H9 (cell line): ENCODE measurements at regions not wholly inside any gene's neighbourhood (a gene's known extent, or its start where the extent isn't known, plus 50 kb on each side); places are given as distances from the start of the nearest gene placed in this dataset.

Source experiments
- DNase-seq: peaks from one replicate; pipeline ENCODE4 v3.0.0-alpha.2; 2017
- H2AFZ ChIP-seq: one replicate; pipeline ENCODE4 v1.6.1; 2013; ENCODE audit warnings: mild to moderate bottlenecking, low read length, control low read depth, moderate library complexity
- H2AK5ac ChIP-seq: 2 replicates; pipeline ENCODE4 v1.6.1; 2013; ENCODE audit warnings: low read length, control low read depth, mixed read lengths; ENCODE audit not compliant: insufficient read length
- H2BK120ac ChIP-seq: one replicate; pipeline ENCODE4 v1.6.1; 2013; ENCODE audit warnings: low read depth, mild to moderate bottlenecking, low read length, control low read depth, inconsistent platforms; ENCODE audit not compliant: poor library complexity, severe bottlenecking
- H2BK12ac ChIP-seq: 2 replicates; pipeline ENCODE4 v1.6.1; 2013; ENCODE audit warnings: low read length, control low read depth, mixed read lengths, low read depth; ENCODE audit not compliant: insufficient read length
- H2BK15ac ChIP-seq: 2 replicates; pipeline ENCODE4 v1.6.1; 2013; ENCODE audit warnings: low read depth, low read length, control low read depth
- H2BK20ac ChIP-seq: one replicate; pipeline ENCODE4 v1.6.1; 2013; ENCODE audit warnings: low read depth, mild to moderate bottlenecking, low read length, control low read depth, inconsistent platforms; ENCODE audit not compliant: poor library complexity, severe bottlenecking
- H2BK5ac ChIP-seq: 2 replicates; pipeline ENCODE4 v1.6.1; 2013; ENCODE audit warnings: low read length, control low read depth, mixed read lengths; ENCODE audit not compliant: insufficient read length
- H3K14ac ChIP-seq: 2 replicates; pipeline ENCODE4 v1.6.1; 2013; ENCODE audit warnings: low read length, control low read depth; ENCODE audit not compliant: insufficient read depth
- H3K18ac ChIP-seq: 2 replicates; pipeline ENCODE4 v1.6.1; 2013; ENCODE audit warnings: low read depth, mild to moderate bottlenecking, mixed read lengths, low read length, control low read depth; ENCODE audit not compliant: insufficient read length
- H3K23ac ChIP-seq: 2 replicates; pipeline ENCODE4 v1.6.1; 2013; ENCODE audit warnings: low read length, control low read depth, mixed read lengths, low read depth; ENCODE audit not compliant: insufficient read length
- H3K23me2 ChIP-seq: 2 replicates; pipeline ENCODE4 v1.6.1; 2013; ENCODE audit warnings: low read depth, mild to moderate bottlenecking, mixed read lengths, low read length, control low read depth; ENCODE audit not compliant: insufficient read length, poor library complexity, severe bottlenecking
- H3K27ac ChIP-seq: 2 replicates; pipeline ENCODE4 v1.5.1; 2013; ENCODE audit warnings: low read length, control low read depth, mixed read lengths, low read depth; ENCODE audit not compliant: insufficient read length
- H3K27me3 ChIP-seq: 2 replicates; pipeline ENCODE4 v1.6.1; 2013; ENCODE audit warnings: low read length, control low read depth, inconsistent platforms; ENCODE audit not compliant: insufficient read depth
- H3K4ac ChIP-seq: 2 replicates; pipeline ENCODE4 v1.6.1; 2013; ENCODE audit warnings: low read depth, mild to moderate bottlenecking, control low read depth, inconsistent platforms, low read length, moderate library complexity
- H3K4me1 ChIP-seq: 2 replicates; pipeline ENCODE4 v1.6.1; 2013; ENCODE audit warnings: low read length, control low read depth, inconsistent platforms; ENCODE audit not compliant: insufficient read depth
- H3K4me2 ChIP-seq: 2 replicates; pipeline ENCODE4 v1.6.1; 2013; ENCODE audit warnings: low read length, control low read depth, mixed read lengths; ENCODE audit not compliant: insufficient read length, insufficient read depth
- H3K56ac ChIP-seq: 2 replicates; pipeline ENCODE4 v1.6.1; 2013; ENCODE audit warnings: low read depth, mild to moderate bottlenecking, mixed read lengths, low read length, control low read depth; ENCODE audit not compliant: insufficient read length
- H3K79me1 ChIP-seq: 2 replicates; pipeline ENCODE4 v1.6.1; 2013; ENCODE audit warnings: low read depth, mild to moderate bottlenecking, moderate library complexity, low read length, control low read depth, inconsistent platforms; ENCODE audit not compliant: insufficient read depth, poor library complexity, severe bottlenecking
- H3K79me2 ChIP-seq: 2 replicates; pipeline ENCODE4 v1.6.1; 2013; ENCODE audit warnings: low read length, control low read depth, inconsistent platforms; ENCODE audit not compliant: insufficient read depth
- H3K9ac ChIP-seq: 2 replicates; pipeline ENCODE4 v1.6.1; 2013; ENCODE audit warnings: low read length, control low read depth, mixed read lengths; ENCODE audit not compliant: insufficient read length; ENCODE audit errors: extremely low read depth
- H3K9me3 ChIP-seq: one replicate; pipeline ENCODE4 v1.6.1; 2013; ENCODE audit warnings: low read depth, low read length, inconsistent platforms; ENCODE audit not compliant: control insufficient read depth
- H3T11ph ChIP-seq: one replicate; pipeline ENCODE4 v1.6.1; 2013; ENCODE audit warnings: mild to moderate bottlenecking, low read length, control low read depth, inconsistent platforms
- H4K20me1 ChIP-seq: one replicate; pipeline ENCODE4 v1.6.1; 2013; ENCODE audit not compliant: control insufficient read depth, insufficient read length, insufficient read depth
- H4K5ac ChIP-seq: 2 replicates; pipeline ENCODE4 v1.6.1; 2013; ENCODE audit warnings: low read depth, mild to moderate bottlenecking, mixed read lengths, low read length, control low read depth; ENCODE audit not compliant: insufficient read length
- H4K8ac ChIP-seq: replicated peaks from 2 replicates; pipeline ENCODE4 v1.6.1; 2013; ENCODE audit warnings: low read length, control low read depth, mixed read lengths, low read depth; ENCODE audit not compliant: insufficient read length
- H4K91ac ChIP-seq: 2 replicates; pipeline ENCODE4 v1.6.1; 2013; ENCODE audit warnings: low read depth, mild to moderate bottlenecking, moderate library complexity, mixed read lengths, low read length, control low read depth; ENCODE audit not compliant: insufficient read length
- H3K27ac Mint-ChIP-seq, 3 experiments: 2 replicates in 2 of 3; 3 replicates in 1 of 3; pipeline ENCODE4 v1.8.0; 2020 to 2021; ENCODE audit warnings: mixed read lengths in 3 of 3, mild to moderate bottlenecking in 1 of 3, moderate library complexity in 1 of 3
- H3K27me3 Mint-ChIP-seq: 2 replicates; pipeline ENCODE4 v1.8.0; 2021; ENCODE audit warnings: low read depth, mild to moderate bottlenecking, moderate library complexity, mixed read lengths
- H3K36me3 Mint-ChIP-seq, 3 experiments: 2 replicates in 2 of 3; 3 replicates in 1 of 3; pipeline ENCODE4 v1.8.0; 2020 to 2021; ENCODE audit warnings: low read depth in 3 of 3, mixed read lengths in 3 of 3; ENCODE audit not compliant: insufficient read depth in 1 of 3
- H3K4me1 Mint-ChIP-seq, 2 experiments: 2 replicates each; pipeline ENCODE4 v1.8.0; 2020; ENCODE audit warnings: mixed read lengths in 2 of 2
- H3K4me3 Mint-ChIP-seq, 2 experiments: 2 replicates in 1 of 2; 3 replicates in 1 of 2; pipeline ENCODE4 v1.8.0; 2020 to 2021; ENCODE audit warnings: mild to moderate bottlenecking in 2 of 2, mixed read lengths in 2 of 2, moderate library complexity in 1 of 2
- H3K9me3 Mint-ChIP-seq, 2 experiments: 2 replicates in 1 of 2; 3 replicates in 1 of 2; pipeline ENCODE4 v1.8.0; 2020; ENCODE audit warnings: mild to moderate bottlenecking in 2 of 2, mixed read lengths in 2 of 2, moderate library complexity in 1 of 2
- CTCF ChIP-seq: fragments of 200-600 bp; sonication (generic); conservative IDR thresholded peaks from 3 replicates; pipeline ENCODE4 v1.8.0; 2021; ENCODE audit warnings: antibody characterized with exemption, mild to moderate bottlenecking
- WGBS: extraction: QIAGEN DNeasy Blood & Tissue Kit; methylation state at CpG from one replicate; pipeline ENCODE4 v1.1.7; 2013; ENCODE audit warnings: missing lambda C conversion rate, low lambda C conversion rate, mixed read lengths; ENCODE audit not compliant: insufficient read length; ENCODE audit errors: extremely low coverage; 5-methylcytosine and 5-hydroxymethylcytosine counted together

DNA sequence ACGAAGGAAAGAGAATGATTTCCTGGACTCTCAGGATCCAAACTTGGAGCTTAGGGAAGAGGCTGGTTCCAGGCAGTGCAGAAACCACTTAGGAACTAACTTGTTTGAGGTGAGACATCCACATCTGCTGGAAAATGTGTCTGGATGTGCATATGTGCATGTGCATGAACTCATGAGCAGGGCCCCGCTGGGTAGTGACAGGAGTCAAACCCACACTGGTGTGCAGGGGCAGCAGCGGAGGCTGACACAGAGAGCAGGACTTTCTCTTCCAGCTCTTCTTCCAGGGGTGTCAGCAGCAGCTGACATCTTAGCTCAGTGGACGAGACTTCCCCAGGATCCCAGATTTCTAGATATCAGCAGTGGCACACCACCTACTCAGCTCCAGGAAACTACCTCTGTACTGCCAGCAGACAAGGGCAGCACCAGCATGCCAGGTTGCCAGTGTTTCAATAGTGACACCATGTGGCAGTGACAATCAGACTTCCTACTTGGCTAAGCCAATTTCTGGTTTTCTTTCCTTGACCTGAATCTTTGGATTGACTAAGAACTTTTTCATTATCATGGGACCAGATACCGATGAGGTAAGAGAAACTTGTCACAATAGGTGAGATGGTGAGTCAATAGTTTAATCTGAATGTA is 227.5 kb upstream of the ZC3H12C start:
- Mint-ChIP-seq H3K9me3 (no peaks in the 10 kb centered on the region), H3K4me1 (peaks cover 0 to 7% of the 10 kb centered on the region in 2 experiments; a peak in 2 of 4 replicates), H3K36me3 (no peaks in the 10 kb centered on the region), H3K27me3 (no peaks in the 10 kb centered on the region; the same call in 1 of the 2 replicates), H3K4me3 (no peak overlapping the region), H3K27ac (no peak overlapping the region)
- H3K23me2 ChIP-seq: no peaks in the 10 kb centered on the region
- H2BK12ac ChIP-seq: no peak overlapping the region
- no peak overlapping the region for H2BK5ac ChIP-seq
- no peak overlapping the region for H2AK5ac ChIP-seq
- peak; percentile 30 for DNase-seq
- H3K23ac ChIP-seq: no peak overlapping the region
- no peak overlapping the region for H2BK15ac ChIP-seq
- H3K56ac ChIP-seq: no peak overlapping the region
- H3K14ac ChIP-seq: no peak overlapping the region
- H3K9ac ChIP-seq: no peak overlapping the region
- H3K18ac ChIP-seq: no peak overlapping the region
- WGBS: no CpG with 5 or more reads among the region's 5 CpGs
- peak; percentile 37; the same call in 2 of the 3 replicates for TF ChIP-seq CTCF
- no peaks in the 10 kb centered on the region for H4K20me1 ChIP-seq
- no peak overlapping the region for H2AFZ ChIP-seq
- H3K27me3 ChIP-seq: no peaks in the 10 kb centered on the region
- H4K8ac ChIP-seq: no peak overlapping the region
- H3K4me1 ChIP-seq: no peaks in the 10 kb centered on the region
- H4K5ac ChIP-seq: no peak overlapping the region
- H2BK20ac ChIP-seq: no peak overlapping the region
- no peaks in the 10 kb centered on the region for H3K79me1 ChIP-seq
- H3K4me2 ChIP-seq: no peak overlapping the region
- H3K4ac ChIP-seq: no peak overlapping the region
- no peaks in the 10 kb centered on the region for H3K9me3 ChIP-seq
- H4K91ac ChIP-seq: no peak overlapping the region
- no peak overlapping the region for H3K27ac ChIP-seq
- no peak overlapping the region for H3T11ph ChIP-seq
- no peak overlapping the region for H2BK120ac ChIP-seq
- H3K79me2 ChIP-seq: no peaks in the 10 kb centered on the region
